GM23248 (cell line): ENCODE measurements at regions not wholly inside any gene's neighbourhood (a gene's known extent, or its start where the extent isn't known, plus 50 kb on each side); places are given as distances from the start of the nearest gene placed in this dataset.

Experiments
- EZH2 ChIP-seq: fragments of 200-600 bp; sonication (generic); IDR thresholded peaks from 2 replicates; pipeline ENCODE4 v1.6.1; 2018; ENCODE audit warnings: antibody characterized with exemption, mild to moderate bottlenecking; ENCODE audit not compliant: insufficient read depth, poor library complexity, severe bottlenecking
- EZH2phosphoT487 ChIP-seq: fragments of 200-600 bp; sonication (generic); IDR thresholded peaks from 2 replicates; pipeline ENCODE4 v1.6.1; 2018; ENCODE audit warnings: antibody characterized with exemption, moderate library complexity, mild to moderate bottlenecking, low read depth; ENCODE audit not compliant: insufficient read depth

DNA sequence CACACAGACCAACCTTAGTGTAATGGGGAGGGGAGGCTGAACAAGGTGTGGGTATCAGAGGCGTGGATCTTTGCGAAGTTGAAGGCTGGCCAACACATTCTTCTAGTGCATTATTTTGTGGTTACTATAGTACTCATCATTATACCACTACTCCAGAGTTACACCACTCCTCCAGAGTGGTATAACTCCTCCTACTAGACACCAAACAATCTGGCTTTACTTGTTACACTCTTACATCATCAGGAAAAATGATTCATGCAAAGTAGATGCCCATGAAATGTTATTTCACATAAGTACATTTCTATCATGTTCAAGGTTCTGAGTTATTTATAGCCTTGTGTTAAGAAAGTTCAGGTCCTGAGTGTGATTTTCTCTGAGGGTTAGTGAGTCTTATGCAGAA lies 443.1 kb upstream of the OPRM1 start:
- TF ChIP-seq EZH2, result no peak
- no peak for TF ChIP-seq EZH2phosphoT487
